Gastroesophageal sphincter (tissue), 3 donors: ENCODE measurements at regions not wholly inside any gene's neighbourhood (a gene's known extent, or its start where the extent isn't known, plus 50 kb on each side); places are given as distances from the start of the nearest gene placed in this dataset.

Experiments
- CTCF ChIP-seq, 4 experiments: fragments of 200-600 bp in 2 of 4; fragments of 450-650 bp in 2 of 4; sonication (generic) in 1 of 4; IDR thresholded peaks; one replicate each; pipeline ENCODE4 v1.5.1; 2017 to 2019; ENCODE audit warnings: antibody characterized with exemption in 4 of 4, mild to moderate bottlenecking in 2 of 4, moderate library complexity in 2 of 4
- POLR2A ChIP-seq, 2 donors: fragments of 450-650 bp; IDR thresholded peaks; one replicate each; pipeline ENCODE4 v1.6.1; 2017; ENCODE audit warnings: antibody characterized with exemption in 2 of 2, mild to moderate bottlenecking in 2 of 2, moderate library complexity in 1 of 2

GRCh38 chr6:126660376-126660775 is 320.5 kb downstream of the CENPW start:
- TF ChIP-seq CTCF (IDR thresholded peaks at IDR 0.05) (no peak), POLR2A (IDR thresholded peaks at IDR 0.05) (no peak)
